ENCODE measurements at regions not wholly inside any gene's neighbourhood (a gene's known extent, or its start where the extent isn't known, plus 50 kb on each side); places are given as distances from the start of the nearest gene placed in this dataset.

GRCh38 chr2:47301731-47302130 lies 67.4 kb upstream of the EPCAM start:
- no peak for DNase-seq (ENCODE audit: low spot score)
- TF ChIP-seq, protein P1, sequence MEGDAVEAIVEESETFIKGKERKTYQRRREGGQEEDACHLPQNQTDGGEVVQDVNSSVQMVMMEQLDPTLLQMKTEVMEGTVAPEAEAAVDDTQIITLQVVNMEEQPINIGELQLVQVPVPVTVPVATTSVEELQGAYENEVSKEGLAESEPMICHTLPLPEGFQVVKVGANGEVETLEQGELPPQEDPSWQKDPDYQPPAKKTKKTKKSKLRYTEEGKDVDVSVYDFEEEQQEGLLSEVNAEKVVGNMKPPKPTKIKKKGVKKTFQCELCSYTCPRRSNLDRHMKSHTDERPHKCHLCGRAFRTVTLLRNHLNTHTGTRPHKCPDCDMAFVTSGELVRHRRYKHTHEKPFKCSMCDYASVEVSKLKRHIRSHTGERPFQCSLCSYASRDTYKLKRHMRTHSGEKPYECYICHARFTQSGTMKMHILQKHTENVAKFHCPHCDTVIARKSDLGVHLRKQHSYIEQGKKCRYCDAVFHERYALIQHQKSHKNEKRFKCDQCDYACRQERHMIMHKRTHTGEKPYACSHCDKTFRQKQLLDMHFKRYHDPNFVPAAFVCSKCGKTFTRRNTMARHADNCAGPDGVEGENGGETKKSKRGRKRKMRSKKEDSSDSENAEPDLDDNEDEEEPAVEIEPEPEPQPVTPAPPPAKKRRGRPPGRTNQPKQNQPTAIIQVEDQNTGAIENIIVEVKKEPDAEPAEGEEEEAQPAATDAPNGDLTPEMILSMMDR (IDR thresholded peaks at IDR 0.05; ENCODE audit: extremely low read depth, insufficient read depth, missing control alignments) = no peak
- in situ Hi-C loops (cut with MboI; ENCODE audit: low pct_unique_long_range_greater_than_20kb, low sequenced_read_pairs, unreplicated experiment) = no loop called here

GRCh38 chr2:47301277-47301618 lies 67.9 kb upstream of the EPCAM start:
- DNase-seq (ENCODE audit: low spot score) = no peak
- TF ChIP-seq, protein P1 (IDR thresholded peaks at IDR 0.05; ENCODE audit: extremely low read depth, insufficient read depth, missing control alignments) = no peak
- in situ Hi-C loops (cut with MboI; ENCODE audit: low pct_unique_long_range_greater_than_20kb, low sequenced_read_pairs, unreplicated experiment) = no loop called here

DNA sequence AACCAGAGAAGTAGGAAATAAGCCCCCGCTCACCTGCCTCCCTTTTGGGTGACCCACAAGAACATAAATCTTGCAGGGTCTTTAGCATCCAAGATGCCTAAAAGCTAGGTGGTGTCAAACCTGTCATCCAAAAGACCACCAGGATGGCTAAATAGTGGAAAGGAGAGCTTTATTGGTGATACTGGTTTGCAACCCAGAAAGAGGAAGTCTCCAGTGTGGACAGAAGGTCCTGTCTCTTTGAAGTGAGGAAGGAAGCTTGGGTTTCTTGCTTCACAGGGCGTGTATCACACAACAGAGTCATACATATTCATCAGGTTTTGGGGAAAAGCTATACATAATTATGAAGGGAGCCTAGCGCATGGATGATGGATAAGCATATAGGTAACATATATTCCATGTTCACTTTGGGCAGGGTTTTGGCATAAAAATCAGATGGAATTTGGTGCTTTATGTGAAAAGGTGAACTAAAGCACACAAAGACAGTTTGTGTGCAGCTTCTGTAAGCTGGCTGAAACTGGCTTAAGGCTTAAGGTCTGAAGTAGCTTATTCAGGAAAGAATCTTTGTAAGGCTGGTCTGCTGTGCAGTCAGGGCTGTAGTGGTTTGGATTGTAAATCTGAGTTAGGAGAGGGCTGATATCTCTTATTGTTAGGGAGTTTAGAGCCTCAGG lies 68.4 kb upstream of the EPCAM start:
- DNase-seq (ENCODE audit: low spot score) = no peak
- in situ Hi-C loops (cut with MboI; ENCODE audit: low pct_unique_long_range_greater_than_20kb, low sequenced_read_pairs, unreplicated experiment) = no loop called here
- TF ChIP-seq, protein P1 (IDR thresholded peaks at IDR 0.05; ENCODE audit: extremely low read depth, insufficient read depth, missing control alignments) = no peak

GRCh38 chr2:47300081-47300480 lies 69.0 kb upstream of the EPCAM start:
- in situ Hi-C loops (cut with MboI; ENCODE audit: low pct_unique_long_range_greater_than_20kb, low sequenced_read_pairs, unreplicated experiment) = no loop called here
- DNase-seq (ENCODE audit: low spot score) = no peak
- TF ChIP-seq, protein P1 (IDR thresholded peaks at IDR 0.05; ENCODE audit: extremely low read depth, insufficient read depth, missing control alignments) = no peak

GRCh38 chr2:47299555-47299954 lies 69.6 kb upstream of the EPCAM start:
- no peak for DNase-seq (ENCODE audit: low spot score)
- in situ Hi-C loops (cut with MboI; ENCODE audit: low pct_unique_long_range_greater_than_20kb, low sequenced_read_pairs, unreplicated experiment) = no loop called here
- TF ChIP-seq, protein P1 (IDR thresholded peaks at IDR 0.05; ENCODE audit: extremely low read depth, insufficient read depth, missing control alignments) = no peak

DNA sequence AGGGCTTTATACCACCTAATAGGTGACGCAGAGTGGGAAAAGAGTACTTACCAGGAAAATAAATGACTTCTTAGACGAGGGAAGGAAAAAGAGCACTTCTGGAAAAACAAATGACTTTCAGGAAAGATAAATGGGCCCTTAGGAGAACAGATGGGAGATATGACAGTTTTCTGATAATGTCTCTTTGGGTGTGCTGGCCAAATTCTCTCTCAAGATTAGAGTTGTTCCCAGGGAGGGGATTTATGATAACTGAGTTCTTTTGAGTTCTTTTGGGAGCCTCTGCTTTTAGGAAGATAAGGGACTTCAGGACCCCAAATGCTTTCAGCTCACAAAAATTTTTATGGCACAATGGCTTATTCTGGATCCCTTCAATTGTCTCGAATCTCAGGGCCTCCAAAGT lies 70.3 kb upstream of the EPCAM start:
- in situ Hi-C loops (cut with MboI; ENCODE audit: low pct_unique_long_range_greater_than_20kb, low sequenced_read_pairs, unreplicated experiment) = no loop called here
- TF ChIP-seq, protein P1 (IDR thresholded peaks at IDR 0.05; ENCODE audit: extremely low read depth, insufficient read depth, missing control alignments) = no peak
- no peak for DNase-seq (ENCODE audit: low spot score)
